ENCODE measurements at regions not wholly inside any gene's neighbourhood (a gene's known extent, or its start where the extent isn't known, plus 50 kb on each side); places are given as distances from the start of the nearest gene placed in this dataset.

- no peak overlapping the region for H3K27ac ChIP-seq
- intact Hi-C loops (cut with DNase I): no loop called here
Measured at GRCh38 chr2:156134887-156135286, 197.6 kb downstream of the NR4A2 start.

GRCh38 chr2:156132941-156133340, 199.6 kb downstream of the NR4A2 start:
- no peaks in the 10 kb centered on the region for H3K4me1 ChIP-seq
- no peaks in the 10 kb centered on the region for H3K9me3 ChIP-seq
- H3K27ac ChIP-seq: no peak overlapping the region
- TF ChIP-seq POLR2A (IDR thresholded peaks at IDR 0.05): no peak
- TF ChIP-seq, protein P1, sequence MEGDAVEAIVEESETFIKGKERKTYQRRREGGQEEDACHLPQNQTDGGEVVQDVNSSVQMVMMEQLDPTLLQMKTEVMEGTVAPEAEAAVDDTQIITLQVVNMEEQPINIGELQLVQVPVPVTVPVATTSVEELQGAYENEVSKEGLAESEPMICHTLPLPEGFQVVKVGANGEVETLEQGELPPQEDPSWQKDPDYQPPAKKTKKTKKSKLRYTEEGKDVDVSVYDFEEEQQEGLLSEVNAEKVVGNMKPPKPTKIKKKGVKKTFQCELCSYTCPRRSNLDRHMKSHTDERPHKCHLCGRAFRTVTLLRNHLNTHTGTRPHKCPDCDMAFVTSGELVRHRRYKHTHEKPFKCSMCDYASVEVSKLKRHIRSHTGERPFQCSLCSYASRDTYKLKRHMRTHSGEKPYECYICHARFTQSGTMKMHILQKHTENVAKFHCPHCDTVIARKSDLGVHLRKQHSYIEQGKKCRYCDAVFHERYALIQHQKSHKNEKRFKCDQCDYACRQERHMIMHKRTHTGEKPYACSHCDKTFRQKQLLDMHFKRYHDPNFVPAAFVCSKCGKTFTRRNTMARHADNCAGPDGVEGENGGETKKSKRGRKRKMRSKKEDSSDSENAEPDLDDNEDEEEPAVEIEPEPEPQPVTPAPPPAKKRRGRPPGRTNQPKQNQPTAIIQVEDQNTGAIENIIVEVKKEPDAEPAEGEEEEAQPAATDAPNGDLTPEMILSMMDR (IDR thresholded peaks at IDR 0.05): no peak
- no peaks in the 10 kb centered on the region for H3K36me3 ChIP-seq
- H3K27me3 ChIP-seq: no peaks in the 10 kb centered on the region
- H3K4me3 ChIP-seq: no peak overlapping the region
- no peak for ATAC-seq
- 33% methylated on average over 1 of the region's 1 CpG for WGBS (ENCODE audit: insufficient coverage, low coverage, low lambda C conversion rate, missing lambda C conversion rate)
- DNase-seq: no peak
- intact Hi-C loops (cut with DNase I): no loop called here

More at GRCh38 chr2:156134887-156135286, 197.6 kb downstream of the NR4A2 start:
- TF ChIP-seq POLR2A (IDR thresholded peaks at IDR 0.05): no peak
- TF ChIP-seq, protein P1 (IDR thresholded peaks at IDR 0.05): no peak
- ATAC-seq (no peak), DNase-seq (no peak)
- Histone ChIP-seq H3K36me3 (no peaks in the 10 kb centered on the region), H3K4me3 (no peak overlapping the region), H3K27me3 (no peaks in the 10 kb centered on the region), H3K4me1 (no peaks in the 10 kb centered on the region), H3K9me3 (no peaks in the 10 kb centered on the region)
- 88% methylated on average over 4 of the region's 5 CpGs for WGBS (ENCODE audit: insufficient coverage, low coverage, low lambda C conversion rate, missing lambda C conversion rate)

DNA sequence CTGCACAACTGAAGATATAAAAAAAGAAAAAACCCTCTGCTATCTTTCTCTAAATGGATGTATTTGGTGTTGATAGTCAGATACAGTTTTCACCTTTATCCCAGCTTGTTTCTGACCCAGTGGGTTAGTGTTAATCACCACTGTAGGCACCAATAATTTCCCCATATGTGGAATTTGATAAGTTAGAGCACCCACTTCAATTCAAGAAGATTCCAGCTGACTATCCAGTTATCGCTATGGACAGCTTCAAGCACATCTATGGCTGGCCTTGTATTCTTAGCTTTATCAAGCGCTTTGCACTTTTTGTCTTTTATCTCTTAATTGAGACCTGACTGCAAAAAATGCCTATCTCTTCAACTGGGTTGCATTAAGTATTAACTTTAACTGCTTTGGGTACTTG, 200.4 kb downstream of the NR4A2 start:
- WGBS (ENCODE audit: insufficient coverage, low coverage, low lambda C conversion rate, missing lambda C conversion rate): 78% methylated on average over 2 of the region's 2 CpGs
- Histone ChIP-seq H3K4me1 (no peaks in the 10 kb centered on the region), H3K36me3 (no peaks in the 10 kb centered on the region), H3K9me3 (no peaks in the 10 kb centered on the region), H3K27me3 (no peaks in the 10 kb centered on the region), H3K27ac (no peak overlapping the region), H3K4me3 (no peak overlapping the region)
- DNase-seq: no peak
- TF ChIP-seq, protein P1 (IDR thresholded peaks at IDR 0.05): no peak
- TF ChIP-seq POLR2A (IDR thresholded peaks at IDR 0.05): no peak
- intact Hi-C loops (cut with DNase I): no loop called here
- ATAC-seq: no peak

- H3K4me3 ChIP-seq: no peak overlapping the region
- TF ChIP-seq, protein P1 (IDR thresholded peaks at IDR 0.05): peak in 1 of 4 donors; percentile 4
- no peak for TF ChIP-seq POLR2A (IDR thresholded peaks at IDR 0.05)
- WGBS (ENCODE audit: insufficient coverage, low coverage, low lambda C conversion rate, missing lambda C conversion rate): 32% methylated on average over 2 of the region's 2 CpGs
- DNase-seq: no peak
- intact Hi-C loops (cut with DNase I): no loop called here
- no peaks in the 10 kb centered on the region for H3K36me3 ChIP-seq
- no peaks in the 10 kb centered on the region for H3K9me3 ChIP-seq
- no peak for ATAC-seq
- no peaks in the 10 kb centered on the region for H3K27me3 ChIP-seq
- no peaks in the 10 kb centered on the region for H3K4me1 ChIP-seq
- no peak overlapping the region for H3K27ac ChIP-seq
Measured at GRCh38 chr2:156129227-156129626, 203.3 kb downstream of the NR4A2 start.

DNA sequence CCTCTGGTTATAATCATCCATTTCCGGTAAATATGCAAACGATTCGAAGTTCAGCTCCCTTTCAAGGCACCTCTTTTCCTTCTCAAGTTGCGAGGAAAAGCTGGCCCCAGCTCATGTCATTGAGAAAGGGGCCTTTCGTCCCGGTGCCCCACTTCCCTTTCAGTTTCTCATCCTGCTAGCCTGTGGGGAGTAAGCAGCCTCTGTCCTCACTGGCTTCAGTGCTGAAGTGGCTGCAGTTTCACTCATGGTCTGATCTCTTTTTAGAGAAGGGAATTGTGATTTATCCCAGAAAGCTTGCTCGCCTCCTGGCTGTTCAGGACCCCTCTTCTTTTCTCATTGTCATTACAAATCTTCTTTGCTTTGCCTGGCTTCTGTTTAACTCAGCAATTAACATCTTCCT, 207.5 kb downstream of the NR4A2 start:
- Histone ChIP-seq H3K36me3 (no peaks in the 10 kb centered on the region), H3K27me3 (no peaks in the 10 kb centered on the region), H3K4me3 (no peak overlapping the region), H3K27ac (no peak overlapping the region), H3K4me1 (no peaks in the 10 kb centered on the region), H3K9me3 (no peaks in the 10 kb centered on the region)
- WGBS (ENCODE audit: insufficient coverage, low coverage, low lambda C conversion rate, missing lambda C conversion rate): 70% methylated on average over 7 of the region's 7 CpGs
- ATAC-seq (no peak), DNase-seq (no peak)
- TF ChIP-seq POLR2A (IDR thresholded peaks at IDR 0.05): no peak
- TF ChIP-seq, protein P1 (IDR thresholded peaks at IDR 0.05): no peak
- intact Hi-C loops (cut with DNase I): no loop called here

Measured in right lobe of liver (tissue), 6 donors.